ENCODE measurements at regions not wholly inside any gene's neighbourhood (a gene's known extent, or its start where the extent isn't known, plus 50 kb on each side); places are given as distances from the start of the nearest gene placed in this dataset.

DNA sequence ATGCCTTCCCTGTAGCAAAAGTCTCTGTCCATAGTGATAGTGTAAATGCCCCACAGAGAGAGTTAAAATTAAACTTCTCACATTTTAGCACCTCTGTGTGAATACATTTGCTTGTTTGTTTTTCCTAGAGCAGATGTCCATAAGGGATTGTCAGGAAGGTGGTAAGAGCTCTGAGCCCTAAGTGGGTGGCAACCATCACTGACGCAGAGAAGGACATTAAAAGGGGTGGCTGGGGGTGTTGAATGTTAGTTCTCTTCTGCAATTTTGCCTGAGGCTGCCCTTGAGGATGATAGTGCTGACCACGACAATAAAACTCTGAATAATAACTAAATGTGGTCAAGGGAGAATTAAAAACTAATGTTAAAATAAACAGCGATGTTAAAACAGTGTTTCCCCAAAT, 174.3 kb upstream of the ID4 start:
- DNase-seq, result no peak
- 77 to 88% (median 79%) methylated on average over 3 of the region's 3 CpGs for WGBS, 5 donors
- TF ChIP-seq POLR2AphosphoS5 (IDR thresholded peaks at IDR 0.05), result no peak
- no peak for TF ChIP-seq EP300 (IDR thresholded peaks at IDR 0.05)
- no peak for TF ChIP-seq CTCF (IDR thresholded peaks at IDR 0.05)
- no peak for TF ChIP-seq POLR2A (IDR thresholded peaks at IDR 0.05)
- no peak overlapping the region for H3K27ac ChIP-seq
- H3K27me3 ChIP-seq, result no peaks in the 10 kb centered on the region
- H3K4me1 ChIP-seq, result peaks cover 0 to 15% (median 4%) of the 10 kb centered on the region in 4 donors
- H3K36me3 ChIP-seq, result no peaks in the 10 kb centered on the region
- intact Hi-C loops (cut with DNase I; ENCODE audit: low total_unique reads), result no loop called here
- H3K9me3 ChIP-seq, result no peaks in the 10 kb centered on the region
- H3K4me3 ChIP-seq, result no peak overlapping the region

- 72 to 81% (median 78%) methylated on average over 6 of the region's 6 CpGs for WGBS, 5 donors
- Histone ChIP-seq H3K27me3 (no peaks in the 10 kb centered on the region), H3K4me3 (no peak overlapping the region), H3K9me3 (no peaks in the 10 kb centered on the region), H3K4me1 (peaks cover 0 to 15% (median 4%) of the 10 kb centered on the region in 4 donors), H3K36me3 (no peaks in the 10 kb centered on the region), H3K27ac (no peak overlapping the region)
- TF ChIP-seq POLR2AphosphoS5 (IDR thresholded peaks at IDR 0.05), result no peak
- no peak for TF ChIP-seq POLR2A (IDR thresholded peaks at IDR 0.05)
- no peak for TF ChIP-seq CTCF (IDR thresholded peaks at IDR 0.05)
- DNase-seq, result no peak
- intact Hi-C loops (cut with DNase I; ENCODE audit: low total_unique reads), result no loop called here
These were observed 173.7 kb upstream of the ID4 start for GRCh38 chr6:19663479-19663878.

- intact Hi-C loops (cut with DNase I; ENCODE audit: low total_unique reads), result no loop called here
- peaks cover 0 to 17% (median 7%) of the 10 kb centered on the region in 4 donors for H3K4me1 ChIP-seq
- no peak overlapping the region for H3K4me3 ChIP-seq
- H3K9me3 ChIP-seq, result no peaks in the 10 kb centered on the region
- H3K36me3 ChIP-seq, result no peaks in the 10 kb centered on the region
- WGBS, 5 donors, result 87 to 94% (median 90%) methylated on average over 7 of the region's 7 CpGs
- DNase-seq, result no peak
- TF ChIP-seq POLR2AphosphoS5 (IDR thresholded peaks at IDR 0.05) (no peak), CTCF (IDR thresholded peaks at IDR 0.05) (no peak), POLR2A (IDR thresholded peaks at IDR 0.05) (no peak), EP300 (IDR thresholded peaks at IDR 0.05) (no peak)
- no peak overlapping the region for H3K27ac ChIP-seq
- no peaks in the 10 kb centered on the region for H3K27me3 ChIP-seq
These were observed 173.1 kb upstream of the ID4 start for GRCh38 chr6:19664050-19664449.

DNA sequence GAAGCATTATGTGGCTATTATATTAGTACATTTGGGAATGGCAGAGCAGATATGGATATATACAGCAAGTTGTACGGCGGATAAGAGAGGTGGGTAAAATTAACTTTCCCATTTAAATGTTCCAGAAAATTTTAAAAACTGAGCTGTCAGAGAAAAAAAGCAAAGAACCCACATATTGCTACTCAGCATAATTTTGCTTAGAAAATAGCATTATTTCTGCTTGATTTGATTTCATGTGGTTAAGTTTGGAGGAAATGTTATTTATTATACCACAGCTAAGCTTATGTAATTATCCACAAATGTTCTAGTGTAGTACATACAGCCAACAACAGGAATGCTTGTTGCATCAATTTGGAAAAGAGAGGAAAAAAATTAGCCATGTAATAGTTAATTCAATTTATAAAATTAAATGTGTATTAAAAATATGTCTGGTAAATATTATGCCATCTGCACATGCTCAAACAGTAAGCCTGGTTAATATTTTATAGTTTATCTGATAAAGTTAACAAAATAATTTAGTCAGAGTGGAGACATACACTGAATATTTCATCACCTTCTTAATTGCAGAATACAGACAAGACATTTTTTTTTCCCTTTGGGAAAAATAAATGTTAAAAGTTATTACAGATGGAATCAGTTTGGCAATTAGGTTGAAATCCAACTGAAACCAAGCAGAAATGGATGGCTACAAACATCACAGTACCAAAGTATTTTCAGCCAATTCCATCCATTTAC, 172.1 kb upstream of the ID4 start:
- Histone ChIP-seq H3K36me3 (no peaks in the 10 kb centered on the region), H3K4me3 (no peak overlapping the region), H3K27ac (no peak overlapping the region), H3K4me1 (peaks cover 0 to 23% (median 13%) of the 10 kb centered on the region in 4 donors), H3K27me3 (no peaks in the 10 kb centered on the region), H3K9me3 (no peaks in the 10 kb centered on the region)
- intact Hi-C loops (cut with DNase I; ENCODE audit: low total_unique reads), result no loop called here
- DNase-seq, result no peak
- TF ChIP-seq CTCF (IDR thresholded peaks at IDR 0.05) (no peak), POLR2AphosphoS5 (IDR thresholded peaks at IDR 0.05) (no peak), POLR2A (IDR thresholded peaks at IDR 0.05) (no peak), EP300 (IDR thresholded peaks at IDR 0.05) (no peak)
- 95 to 100% (median 96%) methylated on average over 2 of the region's 2 CpGs for WGBS, 5 donors
